ENCODE measurements at regions not wholly inside any gene's neighbourhood (a gene's known extent, or its start where the extent isn't known, plus 50 kb on each side); places are given as distances from the start of the nearest gene placed in this dataset.

DNA sequence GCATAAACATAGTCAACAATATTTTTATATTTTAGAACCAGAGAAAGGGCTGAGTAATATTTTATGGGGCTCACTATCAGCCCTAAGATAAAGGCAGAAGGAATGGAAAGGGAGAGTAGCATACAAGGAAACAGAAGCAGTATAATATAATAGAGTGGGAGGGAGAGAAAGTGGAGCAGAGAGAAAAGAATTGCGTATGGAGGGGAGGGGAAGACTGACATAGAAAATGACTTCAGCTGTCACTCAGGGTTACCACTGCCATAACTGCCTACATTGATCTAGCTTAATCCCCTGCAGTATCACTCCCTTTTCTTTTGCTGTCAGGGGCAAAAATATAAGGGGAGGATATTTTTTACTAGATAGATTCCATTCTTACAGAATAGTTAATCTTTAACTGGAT is 1133.5 kb upstream of the MAP3K7 start:
- DNase-seq (no peak), ATAC-seq (no peak)
- H3K4me3 ChIP-seq: no peak overlapping the region
- H3K27ac ChIP-seq: no peak overlapping the region
- no peaks in the 10 kb centered on the region for H3K4me1 ChIP-seq
- no peaks in the 10 kb centered on the region for H3K9me3 ChIP-seq
- TF ChIP-seq, protein P1, sequence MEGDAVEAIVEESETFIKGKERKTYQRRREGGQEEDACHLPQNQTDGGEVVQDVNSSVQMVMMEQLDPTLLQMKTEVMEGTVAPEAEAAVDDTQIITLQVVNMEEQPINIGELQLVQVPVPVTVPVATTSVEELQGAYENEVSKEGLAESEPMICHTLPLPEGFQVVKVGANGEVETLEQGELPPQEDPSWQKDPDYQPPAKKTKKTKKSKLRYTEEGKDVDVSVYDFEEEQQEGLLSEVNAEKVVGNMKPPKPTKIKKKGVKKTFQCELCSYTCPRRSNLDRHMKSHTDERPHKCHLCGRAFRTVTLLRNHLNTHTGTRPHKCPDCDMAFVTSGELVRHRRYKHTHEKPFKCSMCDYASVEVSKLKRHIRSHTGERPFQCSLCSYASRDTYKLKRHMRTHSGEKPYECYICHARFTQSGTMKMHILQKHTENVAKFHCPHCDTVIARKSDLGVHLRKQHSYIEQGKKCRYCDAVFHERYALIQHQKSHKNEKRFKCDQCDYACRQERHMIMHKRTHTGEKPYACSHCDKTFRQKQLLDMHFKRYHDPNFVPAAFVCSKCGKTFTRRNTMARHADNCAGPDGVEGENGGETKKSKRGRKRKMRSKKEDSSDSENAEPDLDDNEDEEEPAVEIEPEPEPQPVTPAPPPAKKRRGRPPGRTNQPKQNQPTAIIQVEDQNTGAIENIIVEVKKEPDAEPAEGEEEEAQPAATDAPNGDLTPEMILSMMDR (IDR thresholded peaks at IDR 0.05): no peak
- no peak for TF ChIP-seq POLR2A (IDR thresholded peaks at IDR 0.05)
- H3K36me3 ChIP-seq (replicated peaks in 1 of 2; ENCODE audit: insufficient read depth in 1 of 2, low read depth in 2 of 2): no peaks in the 10 kb centered on the region
- no peaks in the 10 kb centered on the region for H3K27me3 ChIP-seq
- 30 to 33% methylated on average over 1 of the region's 1 CpG for WGBS, 2 donors
- intact Hi-C loops (cut with DNase I): no loop called here

DNA sequence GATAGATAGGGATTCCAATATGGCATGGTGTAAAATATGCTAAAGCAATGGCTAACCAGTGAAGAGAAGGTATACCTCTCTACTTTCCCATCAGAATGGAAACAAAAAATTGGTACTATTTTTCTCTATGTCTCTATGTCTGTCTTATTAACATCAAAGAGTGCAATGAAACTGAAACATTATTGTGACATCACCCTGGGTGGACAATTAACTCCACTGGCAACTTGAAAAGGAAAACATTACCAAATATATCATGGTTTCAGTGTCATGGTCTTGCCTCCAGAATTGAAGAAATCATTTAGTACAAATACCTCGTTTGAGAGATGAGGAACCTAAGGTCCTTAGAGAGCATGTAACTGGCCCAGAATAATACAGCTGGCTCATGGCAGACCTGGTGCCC is 1132.5 kb upstream of the MAP3K7 start:
- H3K4me1 ChIP-seq: no peaks in the 10 kb centered on the region
- TF ChIP-seq, protein P1 (IDR thresholded peaks at IDR 0.05): no peak
- no peak for TF ChIP-seq POLR2A (IDR thresholded peaks at IDR 0.05)

DNA sequence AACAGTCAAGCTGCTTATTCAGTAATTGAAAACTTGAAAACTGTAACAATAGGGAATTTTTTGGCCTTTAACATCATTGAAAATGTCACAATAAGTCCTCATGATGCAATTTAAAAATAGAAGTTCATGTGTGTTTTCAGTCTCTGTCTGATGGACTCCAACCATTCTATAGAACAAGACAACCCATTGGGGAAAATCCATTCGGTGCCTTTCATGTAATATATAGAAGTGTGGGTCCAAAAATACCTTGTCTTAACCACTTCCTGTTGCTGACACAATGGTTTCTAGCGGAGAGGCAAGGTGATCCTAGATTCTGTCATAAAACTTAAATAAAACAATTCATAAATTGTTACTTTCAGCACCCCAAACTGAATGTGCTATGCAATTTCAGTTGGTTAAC is 1131.3 kb upstream of the MAP3K7 start:
- WGBS, 2 donors: 33 to 53% methylated on average over 2 of the region's 2 CpGs
- Histone ChIP-seq H3K27ac (no peak overlapping the region), H3K4me1 (no peaks in the 10 kb centered on the region), H3K36me3 (replicated peaks in 1 of 2; ENCODE audit: insufficient read depth in 1 of 2, low read depth in 2 of 2) (no peaks in the 10 kb centered on the region), H3K4me3 (no peak overlapping the region), H3K9me3 (no peaks in the 10 kb centered on the region), H3K27me3 (no peaks in the 10 kb centered on the region)
- TF ChIP-seq, protein P1 (IDR thresholded peaks at IDR 0.05): no peak
- TF ChIP-seq POLR2A (IDR thresholded peaks at IDR 0.05): no peak
- DNase-seq (no peak), ATAC-seq (no peak)
- intact Hi-C loops (cut with DNase I): no loop called here

More for the DNA sequence above, 1132.5 kb upstream of the MAP3K7 start:
- Histone ChIP-seq H3K27ac (no peak overlapping the region), H3K9me3 (no peaks in the 10 kb centered on the region), H3K27me3 (no peaks in the 10 kb centered on the region), H3K36me3 (replicated peaks in 1 of 2; ENCODE audit: insufficient read depth in 1 of 2, low read depth in 2 of 2) (no peaks in the 10 kb centered on the region), H3K4me3 (no peak overlapping the region)
- DNase-seq: no peak
- no peak for ATAC-seq
- WGBS, 2 donors: 18 to 29% methylated on average over 1 of the region's 1 CpG
- intact Hi-C loops (cut with DNase I): no loop called here

DNA sequence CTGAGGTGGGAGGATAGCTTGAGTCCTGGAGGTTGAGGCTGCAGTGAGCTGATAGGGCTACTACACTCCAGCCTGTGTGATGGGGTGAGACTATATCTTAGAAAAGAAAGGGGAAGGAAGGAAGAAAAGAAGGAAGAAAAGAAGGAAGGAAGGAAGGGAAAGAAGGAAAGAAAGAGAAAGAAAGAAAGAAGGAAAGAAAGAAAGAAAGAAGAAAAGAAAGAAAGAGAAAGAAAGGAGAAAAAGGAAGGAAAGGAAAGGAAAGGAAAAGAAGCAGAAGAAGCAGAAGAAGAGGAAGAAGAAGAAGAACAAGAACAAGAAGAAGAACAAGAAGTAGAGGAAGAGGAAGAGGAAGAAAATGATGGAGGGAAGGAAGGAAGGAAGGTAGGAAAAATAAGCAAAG is 1130.2 kb upstream of the MAP3K7 start:
- Histone ChIP-seq H3K9me3 (no peaks in the 10 kb centered on the region), H3K27ac (no peak overlapping the region), H3K4me1 (no peaks in the 10 kb centered on the region), H3K36me3 (replicated peaks in 1 of 2; ENCODE audit: insufficient read depth in 1 of 2, low read depth in 2 of 2) (no peaks in the 10 kb centered on the region), H3K4me3 (no peak overlapping the region), H3K27me3 (no peaks in the 10 kb centered on the region)
- TF ChIP-seq POLR2A (IDR thresholded peaks at IDR 0.05): no peak
- TF ChIP-seq, protein P1 (IDR thresholded peaks at IDR 0.05): no peak
- DNase-seq (no peak), ATAC-seq (no peak)
- intact Hi-C loops (cut with DNase I): no loop called here

DNA sequence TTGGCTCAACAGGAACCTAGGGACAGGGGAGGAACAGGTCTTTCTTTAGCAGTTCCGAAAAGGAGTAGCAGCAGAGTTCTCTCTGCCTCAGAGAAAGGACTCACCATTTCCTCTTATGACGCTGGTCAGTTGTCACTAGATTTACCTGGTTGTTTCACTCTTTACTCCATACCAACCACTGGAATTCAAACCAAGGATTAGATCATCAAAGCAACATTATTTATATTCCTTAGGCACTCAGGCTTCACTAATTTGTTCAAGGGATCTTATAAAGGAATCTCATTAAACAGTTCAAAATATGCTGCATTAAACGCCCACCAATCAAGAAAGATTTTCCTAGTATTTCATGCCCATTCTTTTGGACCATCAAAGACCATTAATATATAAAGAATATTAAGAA is 1129.5 kb upstream of the MAP3K7 start:
- no peaks in the 10 kb centered on the region for H3K36me3 ChIP-seq (replicated peaks in 1 of 2; ENCODE audit: insufficient read depth in 1 of 2, low read depth in 2 of 2)
- no peak for TF ChIP-seq POLR2A (IDR thresholded peaks at IDR 0.05)
- TF ChIP-seq, protein P1 (IDR thresholded peaks at IDR 0.05): no peak
- WGBS, 2 donors: 55 to 59% methylated on average over 3 of the region's 3 CpGs
- no peaks in the 10 kb centered on the region for H3K4me1 ChIP-seq
- H3K27me3 ChIP-seq: no peaks in the 10 kb centered on the region
- no peak overlapping the region for H3K27ac ChIP-seq
- H3K4me3 ChIP-seq: no peak overlapping the region
- DNase-seq: no peak
- H3K9me3 ChIP-seq: no peaks in the 10 kb centered on the region
- intact Hi-C loops (cut with DNase I): no loop called here
- ATAC-seq: no peak

Measured in body of pancreas (tissue), 4 donors.